Mucosa of descending colon (tissue), 3 donors: ENCODE measurements at regions not wholly inside any gene's neighbourhood (a gene's known extent, or its start where the extent isn't known, plus 50 kb on each side); places are given as distances from the start of the nearest gene placed in this dataset.
A peak's percentile ranks its signal among the peaks of the same experiment; 100 is the strongest.
"Not testable (repeated sequence)": the region's sequence is repeated elsewhere in the genome, so short reads cannot be mapped to it uniquely, and the experiment has no call there.

Experiments used
- ATAC-seq: fragments of 200-7000 bp; cut with Tn5 transposase; one replicate; pipeline ENCODE4 v1.9.1; 2020; ENCODE audit warnings: mild to moderate bottlenecking, moderate library complexity
- DNase-seq, 3 donors: peaks; one replicate each; pipeline ENCODE4 v3.0.0-alpha.2; 2020
- H3K36me3 ChIP-seq: fragments of 200-600 bp; one replicate; pipeline ENCODE4 v1.8.0; 2021; ENCODE audit warnings: low read depth, mild to moderate bottlenecking
- H3K4me1 ChIP-seq: fragments of 200-600 bp; one replicate; pipeline ENCODE4 v1.8.0; 2021; ENCODE audit warnings: low read depth, mild to moderate bottlenecking
- H3K4me3 ChIP-seq: fragments of 200-600 bp; one replicate; pipeline ENCODE4 v1.8.0; 2021; ENCODE audit warnings: mild to moderate bottlenecking
- H3K9me3 ChIP-seq: fragments of 200-600 bp; one replicate; pipeline ENCODE4 v1.8.0; 2021; ENCODE audit warnings: mild to moderate bottlenecking
- intact Hi-C, 2 donors: fragments of 100-400 bp; cut with DNase I in 1 of 2; cut with micrococcal nuclease in 1 of 2; formaldehyde crosslinking; loops; one replicate each; pipeline versions ENCODE4 v1.11.0 to v1.11.1; 2022; cut with DNase I, micrococcal nuclease
- TF ChIP-seq, protein P1 (sequence below): fragments of 200-600 bp; IDR thresholded peaks from one replicate; pipeline ENCODE4 v1.8.0; 2022; ENCODE audit warnings: antibody characterized with exemption, mild to moderate bottlenecking
- donor health status: DM: no; HTN: no; CAD: no; lungs with moderate emphysema.
- donor health status: DM: no; HTN: no; CAD: no.
- donor health status: DM: no; HTN: yes; CAD: no.

DNA sequence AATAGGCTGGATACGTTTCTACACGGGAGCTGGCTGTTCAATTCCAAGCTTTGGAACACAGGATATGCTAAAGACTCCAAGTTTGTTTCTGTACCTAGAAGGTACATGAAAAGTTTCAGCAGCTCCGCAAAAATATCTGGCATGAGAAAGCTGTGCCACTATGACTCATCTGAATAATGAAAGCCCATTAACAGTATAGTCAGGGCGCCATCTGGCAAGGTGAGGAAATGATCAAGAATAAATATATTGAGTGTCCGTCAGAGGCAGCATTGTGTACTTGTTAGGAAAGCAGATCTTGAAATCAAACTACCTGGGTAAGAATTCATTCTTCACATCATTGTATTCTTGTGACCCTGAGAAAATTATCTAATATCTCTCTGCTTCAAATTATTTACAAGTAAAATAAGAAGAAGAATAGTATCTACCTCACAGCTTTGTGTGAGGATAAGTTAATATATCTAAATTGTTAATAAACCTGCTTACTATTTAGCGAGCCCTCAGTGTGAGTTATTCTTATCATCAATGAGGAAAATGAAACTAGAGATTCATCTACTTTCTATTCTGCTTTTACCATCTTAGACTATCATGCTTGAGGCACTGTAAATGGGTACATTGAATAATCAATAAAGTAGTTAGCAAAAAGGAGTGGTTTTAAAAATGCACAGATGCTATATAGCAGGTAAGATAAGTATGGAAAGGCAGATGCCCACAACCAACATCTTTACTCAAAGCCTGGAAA lies 53.5 kb downstream of the FSCB start:
- H3K9me3 ChIP-seq: peaks cover 19% of the 10 kb centered on the region
- TF ChIP-seq, protein P1, sequence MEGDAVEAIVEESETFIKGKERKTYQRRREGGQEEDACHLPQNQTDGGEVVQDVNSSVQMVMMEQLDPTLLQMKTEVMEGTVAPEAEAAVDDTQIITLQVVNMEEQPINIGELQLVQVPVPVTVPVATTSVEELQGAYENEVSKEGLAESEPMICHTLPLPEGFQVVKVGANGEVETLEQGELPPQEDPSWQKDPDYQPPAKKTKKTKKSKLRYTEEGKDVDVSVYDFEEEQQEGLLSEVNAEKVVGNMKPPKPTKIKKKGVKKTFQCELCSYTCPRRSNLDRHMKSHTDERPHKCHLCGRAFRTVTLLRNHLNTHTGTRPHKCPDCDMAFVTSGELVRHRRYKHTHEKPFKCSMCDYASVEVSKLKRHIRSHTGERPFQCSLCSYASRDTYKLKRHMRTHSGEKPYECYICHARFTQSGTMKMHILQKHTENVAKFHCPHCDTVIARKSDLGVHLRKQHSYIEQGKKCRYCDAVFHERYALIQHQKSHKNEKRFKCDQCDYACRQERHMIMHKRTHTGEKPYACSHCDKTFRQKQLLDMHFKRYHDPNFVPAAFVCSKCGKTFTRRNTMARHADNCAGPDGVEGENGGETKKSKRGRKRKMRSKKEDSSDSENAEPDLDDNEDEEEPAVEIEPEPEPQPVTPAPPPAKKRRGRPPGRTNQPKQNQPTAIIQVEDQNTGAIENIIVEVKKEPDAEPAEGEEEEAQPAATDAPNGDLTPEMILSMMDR: no peak
- ATAC-seq (no peak), DNase-seq (no peak)
- intact Hi-C loops: no loop called here
- no peaks in the 10 kb centered on the region for H3K36me3 ChIP-seq
- no peak overlapping the region for H3K4me3 ChIP-seq
- peaks cover 2% of the 10 kb centered on the region for H3K4me1 ChIP-seq

DNA sequence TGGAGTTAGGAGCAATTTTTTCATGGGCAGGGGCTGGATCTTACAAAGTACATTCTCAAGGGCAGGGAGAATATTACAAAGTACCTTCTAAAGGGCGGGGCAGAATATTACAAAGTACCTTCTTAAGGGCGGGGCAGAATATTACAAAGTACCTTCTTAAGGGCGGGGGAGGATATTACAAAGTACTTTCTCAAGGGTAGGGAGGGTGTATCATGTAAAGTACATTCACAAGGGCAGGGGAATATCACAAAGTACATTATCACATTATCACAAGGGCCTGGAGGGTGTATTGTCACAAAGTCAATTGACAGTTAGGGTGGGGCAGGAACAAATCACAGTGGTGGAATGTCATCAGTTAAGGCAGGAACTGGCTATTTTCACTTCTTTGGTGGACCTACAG lies 56.9 kb downstream of the FSCB start:
- peak; percentile 14 for ATAC-seq
- H3K36me3 ChIP-seq, H3K4me3 ChIP-seq, intact Hi-C loops, DNase-seq, H3K4me1 ChIP-seq: not testable (repeated sequence)
- H3K9me3 ChIP-seq: peaks cover 13% of the 10 kb centered on the region

DNA sequence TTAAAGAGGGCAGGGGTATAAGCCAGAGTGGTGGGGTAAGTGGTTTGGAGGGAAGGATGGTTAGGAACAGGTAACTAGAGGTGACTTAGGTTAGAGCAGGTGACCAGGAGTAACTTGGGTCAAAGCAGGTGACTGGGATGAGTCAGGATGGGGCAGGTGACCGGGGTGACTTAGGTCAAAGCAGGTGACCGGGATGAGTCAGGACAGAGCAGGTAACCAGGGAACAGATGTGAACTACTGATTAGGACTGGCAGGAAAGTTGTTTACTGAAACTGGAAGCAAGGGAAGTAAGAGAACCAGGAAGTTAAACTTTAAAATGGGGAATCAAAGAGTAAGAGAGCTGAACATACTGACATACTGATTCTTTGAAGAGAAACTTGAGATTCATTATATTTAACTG lies 57.4 kb downstream of the FSCB start:
- DNase-seq (peak in 1 of 3 donors; percentile 24), ATAC-seq (peak; percentile 68)
- intact Hi-C loops: no loop called here
- Histone ChIP-seq H3K9me3 (peaks cover 13% of the 10 kb centered on the region), H3K4me1 (peaks cover 4% of the 10 kb centered on the region), H3K36me3 (no peaks in the 10 kb centered on the region), H3K4me3 (no peak overlapping the region)
- TF ChIP-seq, protein P1: no peak

DNA sequence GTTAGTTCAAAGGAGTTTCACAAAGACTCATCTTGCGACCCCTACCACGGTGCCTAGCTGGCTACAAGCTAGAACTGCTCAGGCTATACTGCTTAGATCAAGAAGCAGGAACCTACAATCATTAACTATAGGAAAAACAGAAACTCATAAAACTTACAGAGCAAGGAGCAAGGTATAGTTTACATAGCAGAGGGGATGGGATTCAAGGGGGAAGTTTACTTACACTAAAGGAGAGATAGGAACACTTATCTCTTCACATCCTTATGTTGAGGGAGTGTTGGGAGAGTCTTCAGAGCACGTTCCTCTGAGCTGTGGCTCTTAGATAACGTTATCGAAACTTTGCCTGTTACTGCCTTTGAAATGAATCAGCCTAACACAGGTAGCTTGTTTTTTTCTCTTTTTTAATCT lies 58.1 kb downstream of the FSCB start:
- TF ChIP-seq, protein P1: no peak
- intact Hi-C loops: no loop called here
- H3K9me3 ChIP-seq: peaks cover 13% of the 10 kb centered on the region
- ATAC-seq (peak; percentile 91), DNase-seq (no peak)
- H3K4me3 ChIP-seq: no peak overlapping the region
- peaks cover 4% of the 10 kb centered on the region for H3K4me1 ChIP-seq
- no peaks in the 10 kb centered on the region for H3K36me3 ChIP-seq

DNA sequence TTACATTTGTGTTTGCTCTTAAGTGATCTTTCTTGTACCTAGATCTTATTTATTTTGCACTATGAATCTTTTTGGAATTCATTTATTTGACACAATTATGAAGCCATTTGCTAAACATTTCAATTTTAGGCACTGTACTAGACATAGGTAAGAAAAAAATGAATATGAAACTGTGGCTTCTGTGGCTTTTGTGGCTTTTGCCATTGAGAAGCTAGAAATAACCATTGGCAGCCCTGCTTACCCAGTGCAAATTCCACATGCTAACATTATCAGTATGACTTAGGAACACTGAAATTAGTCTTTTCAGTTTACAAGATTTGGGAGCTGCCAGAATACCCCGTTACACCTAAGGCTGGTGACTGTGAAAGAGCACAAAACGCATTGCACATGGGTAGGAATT lies 60.1 kb downstream of the FSCB start:
- ATAC-seq (no peak), DNase-seq (no peak)
- TF ChIP-seq, protein P1: no peak
- Histone ChIP-seq H3K4me1 (peaks cover 4% of the 10 kb centered on the region), H3K9me3 (peaks cover 13% of the 10 kb centered on the region), H3K4me3 (no peak overlapping the region), H3K36me3 (no peaks in the 10 kb centered on the region)
- intact Hi-C loops: no loop called here

DNA sequence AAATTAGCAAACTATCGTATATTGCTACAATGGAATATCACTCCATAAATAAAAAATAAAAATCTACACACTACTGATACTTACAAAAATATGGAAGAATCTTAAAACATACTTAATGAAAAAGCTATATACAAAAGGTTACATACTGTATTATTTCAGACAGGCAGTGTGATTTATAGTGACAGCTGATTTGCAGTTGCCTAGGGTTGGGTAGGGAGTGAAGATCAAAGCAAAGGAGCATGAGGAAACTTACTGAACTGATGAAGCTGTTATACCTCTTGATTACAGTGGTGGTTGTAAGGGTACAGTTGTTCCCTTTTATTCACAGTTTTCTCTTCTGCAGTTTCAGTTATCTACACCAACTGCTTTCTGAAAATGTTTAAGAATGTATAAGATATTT lies 62.6 kb downstream of the FSCB start:
- H3K4me1 ChIP-seq: peaks cover 4% of the 10 kb centered on the region
- no peaks in the 10 kb centered on the region for H3K36me3 ChIP-seq
- intact Hi-C loops: no loop called here
- ATAC-seq: no peak
- no peak for DNase-seq
- TF ChIP-seq, protein P1: no peak
- no peak overlapping the region for H3K4me3 ChIP-seq
- no peaks in the 10 kb centered on the region for H3K9me3 ChIP-seq
